NCI-H128 (cell line): ENCODE measurements at regions not wholly inside any gene's neighbourhood (a gene's known extent, or its start where the extent isn't known, plus 50 kb on each side); places are given as distances from the start of the nearest gene placed in this dataset.

Experiments
- DNase-seq: peaks from one replicate; lab custom pipeline; 2025; ENCODE audit not compliant: unreplicated experiment; lab: John Stamatoyannopoulos, UW

DNA sequence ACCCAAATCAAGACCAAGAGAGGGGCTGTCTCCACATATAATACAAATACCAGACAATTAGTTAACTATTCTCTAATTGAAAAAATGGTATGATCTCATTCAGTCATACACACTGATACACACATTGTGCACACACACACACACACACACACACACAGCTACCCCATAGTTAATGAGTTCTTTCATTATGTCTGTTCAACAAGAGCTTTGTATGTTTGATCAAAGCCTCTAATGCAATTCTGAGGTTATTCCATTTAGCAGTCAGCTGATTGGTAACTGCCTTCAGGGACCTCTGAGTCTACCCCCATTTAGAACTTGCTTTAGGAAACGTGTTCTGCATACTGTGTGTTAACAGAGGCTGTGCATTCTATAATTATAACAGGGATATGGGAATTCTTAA lies 741.4 kb upstream of the LRRTM4 start:
- DNase-seq = no peak

- no peak for DNase-seq
These were observed 742.0 kb upstream of the LRRTM4 start for GRCh38 chr2:78264130-78264529.

DNA sequence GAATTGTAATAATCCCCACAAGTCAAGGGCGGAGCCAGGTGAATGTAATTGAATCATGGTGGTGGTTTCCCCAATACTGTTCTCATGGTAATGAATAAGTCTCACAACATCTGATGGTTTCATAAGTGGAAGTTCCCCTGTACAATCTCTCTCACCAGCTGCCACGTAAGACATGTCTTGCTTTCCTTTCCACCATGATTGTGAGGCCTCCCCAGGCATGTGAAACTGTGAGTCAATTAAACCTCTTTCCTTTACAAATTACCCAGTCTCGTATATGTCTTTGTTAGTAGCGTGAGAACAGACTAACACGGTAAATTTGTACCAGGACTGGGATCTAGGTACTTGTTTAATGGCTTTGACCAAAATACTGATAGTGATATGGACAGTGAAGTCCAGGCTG lies 744.3 kb upstream of the REG3G start:
- DNase-seq = no peak

DNA sequence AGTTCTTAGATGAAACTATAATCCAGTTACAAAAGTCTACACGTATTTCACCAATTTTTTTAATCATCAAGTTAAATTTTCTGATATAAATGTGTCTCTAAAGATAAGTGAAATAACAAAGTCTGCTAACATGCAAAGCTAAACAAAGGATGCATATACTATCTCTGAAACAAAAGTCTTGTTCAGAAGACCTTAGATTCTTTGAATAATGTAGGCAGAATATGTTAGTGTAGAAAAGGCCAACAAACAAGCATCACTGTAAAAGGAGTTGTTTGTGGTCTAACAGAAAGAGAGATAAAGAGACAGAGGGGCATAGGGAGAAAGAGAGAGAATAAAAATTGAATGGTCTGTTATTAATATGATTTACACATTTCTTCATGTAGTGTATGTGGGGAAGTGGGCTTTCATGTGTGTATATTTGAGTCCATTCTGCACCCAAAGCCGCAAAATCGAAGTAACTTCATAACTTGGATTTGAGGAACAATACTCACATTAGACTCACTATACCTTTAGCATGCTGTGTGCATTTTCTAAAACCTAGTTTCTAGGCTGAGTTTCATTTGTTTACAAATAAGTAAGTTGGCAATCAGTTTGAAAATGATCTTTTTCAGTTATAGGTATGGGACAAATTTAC lies 734.8 kb upstream of the REG3G start:
- DNase-seq = no peak

DNA sequence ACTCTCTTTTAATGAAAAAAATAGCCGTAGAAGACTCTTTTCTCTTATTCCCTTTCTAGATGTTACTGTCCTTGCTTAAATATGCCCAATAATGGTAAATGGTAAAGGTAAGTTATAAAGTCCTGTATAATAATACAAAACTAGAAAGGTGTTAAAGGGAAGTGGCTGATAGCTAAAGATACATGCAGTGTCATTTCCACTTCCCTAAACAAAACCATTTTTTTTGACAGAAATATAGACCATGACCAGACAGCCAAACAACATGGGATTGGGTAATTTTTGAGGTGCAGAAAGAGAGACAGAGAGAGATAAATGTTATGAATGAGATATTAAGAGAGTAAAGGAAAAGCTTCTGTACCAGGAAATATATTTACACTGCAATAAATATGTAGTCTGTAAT lies 731.7 kb upstream of the REG3G start:
- DNase-seq = no peak

DNA sequence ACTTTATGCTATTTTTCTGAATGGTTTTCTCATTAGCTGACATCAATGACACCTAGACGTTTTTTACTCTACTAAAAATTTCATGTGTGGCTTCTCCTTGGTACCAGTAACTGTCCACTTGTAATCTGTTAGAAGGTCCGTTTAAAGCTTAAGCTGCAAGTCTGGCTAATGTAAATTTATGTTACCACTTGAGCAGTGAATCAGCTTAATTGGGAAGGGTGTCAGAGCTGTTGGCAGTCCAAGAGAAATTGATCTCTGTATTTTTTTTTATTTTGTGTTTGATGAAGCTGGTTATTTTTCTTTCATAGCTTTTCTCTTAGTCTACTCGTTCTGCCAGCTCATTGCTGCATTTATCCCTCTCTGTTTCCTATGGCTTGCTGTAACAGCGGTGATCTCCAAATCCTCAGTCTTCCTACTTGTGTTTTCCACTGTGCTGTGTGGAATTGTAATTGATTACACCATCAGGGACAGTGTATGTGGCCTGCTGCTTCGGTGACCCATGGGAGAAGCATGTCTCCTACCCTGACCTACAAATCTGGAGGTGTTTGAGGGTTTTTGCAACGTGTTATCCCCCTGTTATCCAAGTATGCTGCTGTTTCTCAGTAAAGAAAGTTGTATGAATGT lies 724.2 kb upstream of the REG3G start:
- DNase-seq = no peak

- no peak for DNase-seq
These were observed 720.8 kb upstream of the REG3G start for GRCh38 chr2:78304678-78305077.

DNA sequence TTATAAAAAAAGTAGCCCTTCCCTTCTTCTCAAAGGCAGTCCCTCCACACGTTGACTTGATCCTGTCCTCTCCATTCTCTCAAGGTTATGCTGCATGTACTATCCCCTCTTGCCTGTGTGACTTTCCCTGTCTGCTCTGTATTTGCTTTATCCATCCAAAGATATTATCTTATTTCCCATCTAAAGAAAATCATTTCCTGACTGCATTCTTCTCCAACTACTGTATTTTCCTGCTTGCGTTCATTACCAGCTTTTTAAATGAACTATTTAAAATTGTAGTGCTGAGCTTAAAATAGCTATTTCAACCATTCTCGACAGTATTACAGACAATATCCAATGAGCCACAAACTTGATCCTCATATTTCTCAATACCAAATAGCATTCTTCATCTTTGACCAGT lies 716.0 kb upstream of the REG3G start:
- DNase-seq = no peak

- no peak for DNase-seq
These were observed 710.1 kb upstream of the REG3G start for GRCh38 chr2:78315368-78315767.

DNA sequence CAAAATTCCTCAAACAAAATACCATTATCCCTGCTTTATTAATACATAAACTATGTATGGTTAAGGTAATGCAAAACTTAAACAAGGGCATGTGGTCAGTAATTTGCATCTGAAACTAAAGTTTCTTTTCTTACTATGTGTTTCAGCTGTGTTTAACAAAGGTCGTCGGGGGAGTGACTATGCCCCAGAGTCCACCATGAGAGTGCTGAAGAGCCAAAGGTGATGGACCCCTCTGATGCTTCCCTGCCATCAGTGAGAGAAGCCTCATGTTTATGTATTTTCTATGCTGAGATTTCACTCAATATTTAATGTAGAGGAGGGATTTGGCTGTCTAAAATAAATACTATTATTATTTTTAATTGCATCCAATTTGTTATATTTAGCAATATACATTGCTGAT lies 707.2 kb upstream of the REG3G start:
- no peak for DNase-seq

- no peak for DNase-seq
These were observed 695.3 kb upstream of the REG3G start for GRCh38 chr2:78330193-78330592.

- no peak for DNase-seq
These were observed 674.3 kb upstream of the REG3G start for GRCh38 chr2:78351208-78351607.

DNA sequence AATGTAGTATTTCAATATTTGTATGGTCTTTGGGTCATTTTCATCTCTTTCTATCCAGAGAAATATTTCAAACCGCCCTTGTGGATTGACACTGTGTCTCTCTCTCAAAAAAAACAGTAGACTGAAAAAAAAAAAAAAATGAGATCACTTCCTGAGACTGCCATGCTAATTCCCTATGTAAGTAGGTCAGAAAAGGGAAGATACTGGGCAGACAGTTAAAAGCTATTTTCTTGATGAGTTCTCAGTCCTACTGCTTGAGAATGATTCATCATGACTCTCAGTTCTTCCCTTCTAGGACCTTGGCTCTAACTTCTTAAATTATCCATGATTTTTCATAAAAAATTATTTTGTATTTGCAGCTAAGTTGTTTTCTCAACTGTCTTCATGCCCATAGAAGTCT lies 672.3 kb upstream of the REG3G start:
- DNase-seq = no peak

DNA sequence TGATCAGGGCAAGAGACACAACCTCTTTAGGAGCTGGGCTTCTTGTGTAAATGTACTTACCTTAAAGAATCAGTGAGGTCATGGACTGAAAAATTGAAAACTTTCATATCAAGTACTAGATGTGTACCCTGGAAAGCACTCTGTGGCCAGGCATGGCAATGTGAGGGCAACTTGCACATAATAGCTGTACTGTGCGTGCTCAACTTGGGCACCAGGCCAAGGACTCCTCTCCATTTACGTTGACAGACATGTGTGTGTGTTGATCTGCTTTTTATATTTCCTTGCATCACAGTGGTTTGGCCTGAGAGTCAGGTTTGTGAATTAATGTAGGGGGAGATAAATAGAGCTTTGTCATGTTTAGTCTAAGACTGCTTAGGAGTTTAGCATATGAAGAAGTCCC lies 669.5 kb upstream of the REG3G start:
- no peak for DNase-seq

DNA sequence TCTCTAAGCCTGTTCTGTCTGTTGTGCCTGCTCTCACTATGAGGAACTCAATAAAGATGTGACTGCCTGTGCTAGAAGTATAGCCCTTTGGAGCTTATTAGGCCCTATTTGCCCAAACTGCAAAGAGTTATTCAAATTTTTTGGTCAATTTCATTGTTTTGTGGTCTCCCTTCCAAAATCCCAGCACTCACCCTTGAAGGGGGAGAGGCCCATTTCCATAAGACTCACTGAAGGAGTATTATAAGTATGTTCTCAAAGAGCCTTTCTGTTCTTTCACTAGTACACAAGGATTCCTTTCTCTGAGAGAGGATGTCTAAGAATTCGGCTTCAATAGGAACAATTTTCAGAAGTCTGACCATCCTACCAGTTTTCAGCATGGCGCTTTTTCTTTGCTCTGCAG lies 641.9 kb upstream of the REG3G start:
- no peak for DNase-seq

DNA sequence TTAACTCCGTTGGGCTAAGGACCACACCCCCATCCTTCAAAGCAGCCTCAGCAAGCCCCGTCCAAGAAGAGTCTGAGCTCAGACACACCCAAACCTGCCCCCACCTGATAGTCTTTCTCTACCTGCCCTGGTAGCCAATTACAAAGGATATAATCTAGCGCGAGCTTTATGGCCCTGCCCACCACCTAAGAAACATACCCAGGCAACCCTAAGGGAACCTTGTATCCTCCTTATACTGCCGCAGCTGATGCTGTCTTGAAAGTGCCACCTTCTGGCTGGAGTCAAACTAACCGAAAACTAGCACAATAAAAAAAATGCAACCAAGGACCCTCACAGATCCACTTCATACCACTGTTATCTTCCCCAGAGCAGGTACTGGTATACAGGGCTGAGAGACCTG lies 628.3 kb upstream of the REG3G start:
- DNase-seq = no peak

DNA sequence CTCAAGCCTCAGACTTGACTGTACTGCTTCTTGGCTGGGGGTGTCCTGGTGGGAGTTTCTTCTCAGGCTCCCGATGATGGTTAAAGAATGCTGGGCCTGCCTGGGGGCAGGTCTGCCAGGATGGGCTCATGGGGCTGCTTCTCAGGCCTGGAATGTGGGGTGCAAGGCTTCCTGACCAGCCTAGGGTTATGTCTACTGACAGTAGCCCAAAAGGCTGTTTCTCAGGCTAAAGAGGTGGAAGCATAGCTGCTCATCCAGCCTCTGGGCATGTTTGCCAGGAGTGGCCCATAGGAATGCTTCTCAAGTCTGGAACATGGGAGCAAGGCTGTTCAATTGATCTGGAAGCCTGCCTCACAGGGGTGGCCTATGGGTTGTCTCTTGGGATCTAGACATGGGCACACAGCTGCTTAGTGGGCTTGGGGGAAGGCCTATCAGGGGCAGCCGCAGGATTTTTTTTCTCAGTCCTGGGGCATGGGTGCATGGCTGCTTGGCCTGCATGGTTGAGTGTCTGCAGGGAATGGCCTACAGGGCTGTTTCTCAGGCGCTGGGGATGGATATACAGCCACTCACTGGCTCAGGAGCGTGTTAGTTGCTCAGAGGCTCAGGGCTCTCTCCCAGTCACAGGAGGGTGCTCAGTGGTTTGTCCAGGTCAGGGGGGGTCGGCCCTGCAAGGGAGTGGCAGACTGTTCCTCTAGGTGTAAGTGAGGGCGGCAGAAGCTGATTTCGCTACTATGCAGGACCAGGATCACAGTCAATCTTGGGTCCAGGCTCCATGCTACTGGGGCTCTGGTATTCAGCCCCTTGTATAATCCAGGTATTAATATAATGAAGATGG lies 617.3 kb upstream of the REG3G start:
- no peak for DNase-seq

DNA sequence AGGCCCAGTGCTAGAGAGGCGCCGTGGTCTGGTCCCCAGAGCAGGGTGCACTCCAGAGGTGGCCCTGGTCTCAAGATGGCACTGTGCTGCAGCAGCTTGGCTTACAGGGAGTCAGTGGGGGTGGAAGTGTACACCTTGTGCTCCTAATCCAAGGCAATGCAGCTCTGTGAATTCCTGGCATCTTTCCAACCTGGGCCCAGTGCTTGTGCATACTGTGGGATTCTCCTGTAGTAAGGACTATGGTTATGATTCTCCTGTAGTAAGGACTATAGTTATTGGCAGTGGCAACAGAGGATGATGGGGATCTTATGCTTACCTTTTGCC lies 616.7 kb upstream of the REG3G start:
- DNase-seq = no peak

DNA sequence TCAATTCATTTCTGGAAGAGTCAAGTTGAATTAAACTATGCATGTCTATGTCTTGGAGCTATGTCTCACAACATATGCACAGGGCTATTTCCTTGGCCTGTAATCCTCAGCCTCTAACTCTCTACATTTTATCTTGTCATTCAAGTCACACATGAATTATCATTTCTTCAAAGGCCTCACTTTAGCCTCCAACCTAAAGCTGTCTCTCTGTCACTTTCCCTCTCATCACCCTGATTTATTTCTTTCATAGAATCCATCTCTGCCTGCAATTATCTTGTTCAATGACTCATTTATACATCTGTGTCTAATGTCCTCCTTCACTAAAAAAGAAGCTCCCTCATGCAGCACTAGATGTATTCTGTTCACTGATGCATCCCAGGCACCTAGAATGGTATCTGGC lies 614.2 kb upstream of the REG3G start:
- DNase-seq = no peak

GRCh38 chr2:78416625-78417300 lies 608.7 kb upstream of the REG3G start:
- DNase-seq = no peak

DNA sequence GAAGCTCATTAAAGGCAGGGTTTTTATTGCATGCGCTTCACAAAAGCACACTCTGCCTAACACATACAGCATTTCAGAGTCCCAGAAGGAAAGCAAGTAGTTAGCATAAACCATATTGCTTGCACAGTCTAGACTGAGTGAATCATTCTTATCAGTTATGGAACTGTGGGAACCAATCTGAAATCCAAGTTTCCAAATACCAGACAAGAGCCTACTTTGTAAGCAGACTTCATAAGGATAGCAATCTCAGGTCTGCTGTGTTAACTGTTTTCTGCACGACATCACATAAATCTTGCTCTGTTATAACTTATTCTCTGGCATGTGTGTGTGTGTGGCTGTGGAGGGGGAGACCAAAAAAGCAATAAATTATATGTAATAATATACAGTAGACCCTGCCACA lies 608.1 kb upstream of the REG3G start:
- no peak for DNase-seq

DNA sequence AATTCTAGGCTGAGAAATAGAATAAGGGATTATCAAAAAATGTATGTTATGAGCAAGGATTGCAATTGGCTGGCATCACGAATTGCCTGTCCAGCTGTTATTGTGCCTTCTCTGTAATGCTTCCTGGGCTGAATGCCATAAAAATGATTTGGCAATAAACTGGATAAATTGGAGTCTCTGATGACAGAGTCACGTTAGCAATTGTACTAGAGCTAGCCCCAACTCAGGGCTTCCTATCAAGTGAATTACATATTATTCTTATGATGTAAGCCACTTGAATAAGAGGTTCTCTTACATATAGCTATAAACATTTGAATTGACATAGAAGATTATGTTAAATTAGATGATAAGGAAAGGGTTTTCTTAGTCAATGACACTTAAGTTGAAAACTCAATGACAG lies 607.5 kb upstream of the REG3G start:
- DNase-seq = no peak
